ENCODE measurements at regions not wholly inside any gene's neighbourhood (a gene's known extent, or its start where the extent isn't known, plus 50 kb on each side); places are given as distances from the start of the nearest gene placed in this dataset.

DNA sequence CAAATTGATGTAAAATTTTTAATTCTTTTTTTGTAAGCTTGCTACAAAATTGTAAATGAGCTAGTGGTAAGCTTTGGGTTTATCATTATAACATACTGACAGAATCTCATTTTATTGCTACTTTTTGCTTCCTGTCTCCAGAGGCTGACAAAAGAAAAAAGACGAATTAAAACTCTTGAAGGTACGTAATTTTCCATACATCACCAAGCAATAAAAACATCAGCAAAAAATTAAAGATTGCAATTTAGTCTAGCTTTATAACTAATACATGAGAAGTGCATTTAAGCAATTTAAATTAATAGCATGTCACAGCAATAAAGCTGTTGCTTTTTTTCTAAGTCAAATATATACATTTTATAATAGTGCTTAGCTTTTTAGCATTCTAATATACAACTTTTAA is 94.6 kb upstream of the SNTG2 start (continued):
- TF ChIP-seq, protein P1, sequence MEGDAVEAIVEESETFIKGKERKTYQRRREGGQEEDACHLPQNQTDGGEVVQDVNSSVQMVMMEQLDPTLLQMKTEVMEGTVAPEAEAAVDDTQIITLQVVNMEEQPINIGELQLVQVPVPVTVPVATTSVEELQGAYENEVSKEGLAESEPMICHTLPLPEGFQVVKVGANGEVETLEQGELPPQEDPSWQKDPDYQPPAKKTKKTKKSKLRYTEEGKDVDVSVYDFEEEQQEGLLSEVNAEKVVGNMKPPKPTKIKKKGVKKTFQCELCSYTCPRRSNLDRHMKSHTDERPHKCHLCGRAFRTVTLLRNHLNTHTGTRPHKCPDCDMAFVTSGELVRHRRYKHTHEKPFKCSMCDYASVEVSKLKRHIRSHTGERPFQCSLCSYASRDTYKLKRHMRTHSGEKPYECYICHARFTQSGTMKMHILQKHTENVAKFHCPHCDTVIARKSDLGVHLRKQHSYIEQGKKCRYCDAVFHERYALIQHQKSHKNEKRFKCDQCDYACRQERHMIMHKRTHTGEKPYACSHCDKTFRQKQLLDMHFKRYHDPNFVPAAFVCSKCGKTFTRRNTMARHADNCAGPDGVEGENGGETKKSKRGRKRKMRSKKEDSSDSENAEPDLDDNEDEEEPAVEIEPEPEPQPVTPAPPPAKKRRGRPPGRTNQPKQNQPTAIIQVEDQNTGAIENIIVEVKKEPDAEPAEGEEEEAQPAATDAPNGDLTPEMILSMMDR (IDR thresholded peaks at IDR 0.05; ENCODE audit: control extremely low read depth in 1 of 3, insufficient read depth in 1 of 3, low read depth in 1 of 3, low read length in 3 of 3) = no peak
- TF ChIP-seq GTF2F1 (IDR thresholded peaks at IDR 0.05; ENCODE audit: borderline replicate concordance, low read depth, low read length) (no peak), TEAD4 (IDR thresholded peaks at IDR 0.05; ENCODE audit: low read depth, low read length) (no peak), SRF (IDR thresholded peaks at IDR 0.05; ENCODE audit: low read depth, low read length) (no peak), CHD7 (IDR thresholded peaks at IDR 0.05; ENCODE audit: insufficient replicate concordance, low read length) (no peak), JUN (IDR thresholded peaks at IDR 0.05; ENCODE audit: low read depth, low read length) (no peak), TAF7 (optimal IDR thresholded peaks at IDR 0.05; ENCODE audit: borderline replicate concordance, low read depth, low read length) (no peak)
